H9 (cell line): ENCODE measurements at regions not wholly inside any gene's neighbourhood (a gene's known extent, or its start where the extent isn't known, plus 50 kb on each side); places are given as distances from the start of the nearest gene placed in this dataset.

Experiments used
- DNase-seq: peaks from one replicate; pipeline ENCODE4 v3.0.0-alpha.2; 2017
- H2AFZ ChIP-seq: one replicate; pipeline ENCODE4 v1.6.1; 2013; ENCODE audit warnings: mild to moderate bottlenecking, low read length, control low read depth, moderate library complexity
- H2AK5ac ChIP-seq: 2 replicates; pipeline ENCODE4 v1.6.1; 2013; ENCODE audit warnings: low read length, control low read depth, mixed read lengths; ENCODE audit not compliant: insufficient read length
- H2BK120ac ChIP-seq: one replicate; pipeline ENCODE4 v1.6.1; 2013; ENCODE audit warnings: low read depth, mild to moderate bottlenecking, low read length, control low read depth, inconsistent platforms; ENCODE audit not compliant: poor library complexity, severe bottlenecking
- H2BK12ac ChIP-seq: 2 replicates; pipeline ENCODE4 v1.6.1; 2013; ENCODE audit warnings: low read length, control low read depth, mixed read lengths, low read depth; ENCODE audit not compliant: insufficient read length
- H2BK15ac ChIP-seq: 2 replicates; pipeline ENCODE4 v1.6.1; 2013; ENCODE audit warnings: low read depth, low read length, control low read depth
- H2BK20ac ChIP-seq: one replicate; pipeline ENCODE4 v1.6.1; 2013; ENCODE audit warnings: low read depth, mild to moderate bottlenecking, low read length, control low read depth, inconsistent platforms; ENCODE audit not compliant: poor library complexity, severe bottlenecking
- H2BK5ac ChIP-seq: 2 replicates; pipeline ENCODE4 v1.6.1; 2013; ENCODE audit warnings: low read length, control low read depth, mixed read lengths; ENCODE audit not compliant: insufficient read length
- H3K14ac ChIP-seq: 2 replicates; pipeline ENCODE4 v1.6.1; 2013; ENCODE audit warnings: low read length, control low read depth; ENCODE audit not compliant: insufficient read depth
- H3K18ac ChIP-seq: 2 replicates; pipeline ENCODE4 v1.6.1; 2013; ENCODE audit warnings: low read depth, mild to moderate bottlenecking, mixed read lengths, low read length, control low read depth; ENCODE audit not compliant: insufficient read length
- H3K23ac ChIP-seq: 2 replicates; pipeline ENCODE4 v1.6.1; 2013; ENCODE audit warnings: low read length, control low read depth, mixed read lengths, low read depth; ENCODE audit not compliant: insufficient read length
- H3K23me2 ChIP-seq: 2 replicates; pipeline ENCODE4 v1.6.1; 2013; ENCODE audit warnings: low read depth, mild to moderate bottlenecking, mixed read lengths, low read length, control low read depth; ENCODE audit not compliant: insufficient read length, poor library complexity, severe bottlenecking
- H3K27ac ChIP-seq: 2 replicates; pipeline ENCODE4 v1.5.1; 2013; ENCODE audit warnings: low read length, control low read depth, mixed read lengths, low read depth; ENCODE audit not compliant: insufficient read length
- H3K27me3 ChIP-seq: 2 replicates; pipeline ENCODE4 v1.6.1; 2013; ENCODE audit warnings: low read length, control low read depth, inconsistent platforms; ENCODE audit not compliant: insufficient read depth
- H3K4ac ChIP-seq: 2 replicates; pipeline ENCODE4 v1.6.1; 2013; ENCODE audit warnings: low read depth, mild to moderate bottlenecking, control low read depth, inconsistent platforms, low read length, moderate library complexity
- H3K4me1 ChIP-seq: 2 replicates; pipeline ENCODE4 v1.6.1; 2013; ENCODE audit warnings: low read length, control low read depth, inconsistent platforms; ENCODE audit not compliant: insufficient read depth
- H3K4me2 ChIP-seq: 2 replicates; pipeline ENCODE4 v1.6.1; 2013; ENCODE audit warnings: low read length, control low read depth, mixed read lengths; ENCODE audit not compliant: insufficient read length, insufficient read depth
- H3K56ac ChIP-seq: 2 replicates; pipeline ENCODE4 v1.6.1; 2013; ENCODE audit warnings: low read depth, mild to moderate bottlenecking, mixed read lengths, low read length, control low read depth; ENCODE audit not compliant: insufficient read length
- H3K79me1 ChIP-seq: 2 replicates; pipeline ENCODE4 v1.6.1; 2013; ENCODE audit warnings: low read depth, mild to moderate bottlenecking, moderate library complexity, low read length, control low read depth, inconsistent platforms; ENCODE audit not compliant: insufficient read depth, poor library complexity, severe bottlenecking
- H3K79me2 ChIP-seq: 2 replicates; pipeline ENCODE4 v1.6.1; 2013; ENCODE audit warnings: low read length, control low read depth, inconsistent platforms; ENCODE audit not compliant: insufficient read depth
- H3K9ac ChIP-seq: 2 replicates; pipeline ENCODE4 v1.6.1; 2013; ENCODE audit warnings: low read length, control low read depth, mixed read lengths; ENCODE audit not compliant: insufficient read length; ENCODE audit errors: extremely low read depth
- H3K9me3 ChIP-seq: one replicate; pipeline ENCODE4 v1.6.1; 2013; ENCODE audit warnings: low read depth, low read length, inconsistent platforms; ENCODE audit not compliant: control insufficient read depth
- H3T11ph ChIP-seq: one replicate; pipeline ENCODE4 v1.6.1; 2013; ENCODE audit warnings: mild to moderate bottlenecking, low read length, control low read depth, inconsistent platforms
- H4K20me1 ChIP-seq: one replicate; pipeline ENCODE4 v1.6.1; 2013; ENCODE audit not compliant: control insufficient read depth, insufficient read length, insufficient read depth
- H4K5ac ChIP-seq: 2 replicates; pipeline ENCODE4 v1.6.1; 2013; ENCODE audit warnings: low read depth, mild to moderate bottlenecking, mixed read lengths, low read length, control low read depth; ENCODE audit not compliant: insufficient read length
- H4K8ac ChIP-seq: replicated peaks from 2 replicates; pipeline ENCODE4 v1.6.1; 2013; ENCODE audit warnings: low read length, control low read depth, mixed read lengths, low read depth; ENCODE audit not compliant: insufficient read length
- H4K91ac ChIP-seq: 2 replicates; pipeline ENCODE4 v1.6.1; 2013; ENCODE audit warnings: low read depth, mild to moderate bottlenecking, moderate library complexity, mixed read lengths, low read length, control low read depth; ENCODE audit not compliant: insufficient read length
- H3K27ac Mint-ChIP-seq, 3 experiments: 2 replicates in 2 of 3; 3 replicates in 1 of 3; pipeline ENCODE4 v1.8.0; 2020 to 2021; ENCODE audit warnings: mixed read lengths in 3 of 3, mild to moderate bottlenecking in 1 of 3, moderate library complexity in 1 of 3
- H3K27me3 Mint-ChIP-seq: 2 replicates; pipeline ENCODE4 v1.8.0; 2021; ENCODE audit warnings: low read depth, mild to moderate bottlenecking, moderate library complexity, mixed read lengths
- H3K36me3 Mint-ChIP-seq, 3 experiments: 2 replicates in 2 of 3; 3 replicates in 1 of 3; pipeline ENCODE4 v1.8.0; 2020 to 2021; ENCODE audit warnings: low read depth in 3 of 3, mixed read lengths in 3 of 3; ENCODE audit not compliant: insufficient read depth in 1 of 3
- H3K4me1 Mint-ChIP-seq, 2 experiments: 2 replicates each; pipeline ENCODE4 v1.8.0; 2020; ENCODE audit warnings: mixed read lengths in 2 of 2
- H3K4me3 Mint-ChIP-seq, 2 experiments: 2 replicates in 1 of 2; 3 replicates in 1 of 2; pipeline ENCODE4 v1.8.0; 2020 to 2021; ENCODE audit warnings: mild to moderate bottlenecking in 2 of 2, mixed read lengths in 2 of 2, moderate library complexity in 1 of 2
- H3K9me3 Mint-ChIP-seq, 2 experiments: 2 replicates in 1 of 2; 3 replicates in 1 of 2; pipeline ENCODE4 v1.8.0; 2020; ENCODE audit warnings: mild to moderate bottlenecking in 2 of 2, mixed read lengths in 2 of 2, moderate library complexity in 1 of 2
- WGBS: extraction: QIAGEN DNeasy Blood & Tissue Kit; methylation state at CpG from one replicate; pipeline ENCODE4 v1.1.7; 2013; ENCODE audit warnings: missing lambda C conversion rate, low lambda C conversion rate, mixed read lengths; ENCODE audit not compliant: insufficient read length; ENCODE audit errors: extremely low coverage; 5-methylcytosine and 5-hydroxymethylcytosine counted together
- TF ChIP-seq, protein P1 (sequence below): fragments of 200-600 bp; sonication (generic); conservative IDR thresholded peaks from 3 replicates; pipeline ENCODE4 v1.8.0; 2021; ENCODE audit warnings: antibody characterized with exemption, mild to moderate bottlenecking

DNA sequence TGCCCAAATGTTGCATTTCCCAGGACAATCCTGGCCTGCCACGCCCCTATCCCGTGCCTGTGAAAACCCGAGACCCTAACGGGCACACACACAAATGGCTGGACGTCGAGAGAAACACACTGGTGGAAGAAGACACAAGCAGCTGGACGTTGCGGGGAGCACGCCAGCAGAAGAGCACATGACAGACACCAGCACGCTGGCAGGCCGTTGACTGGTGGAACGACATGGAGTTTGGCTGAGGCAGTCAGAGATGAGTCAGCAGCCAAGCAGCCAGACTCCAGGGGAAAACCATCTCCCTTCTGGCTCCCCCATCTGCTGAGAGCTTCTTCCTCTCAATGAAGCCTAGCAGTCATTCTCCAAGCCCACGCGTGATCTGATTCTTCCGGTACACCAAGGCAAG lies 606.7 kb upstream of the LRRC4C start:
- Histone ChIP-seq H3K27ac (no peak overlapping the region), H3K9me3 (no peaks in the 10 kb centered on the region), H3T11ph (no peak overlapping the region), H2AK5ac (no peak overlapping the region), H3K23ac (no peak overlapping the region), H2BK5ac (no peak overlapping the region), H3K79me2 (no peaks in the 10 kb centered on the region), H2BK20ac (no peak overlapping the region), H3K23me2 (no peaks in the 10 kb centered on the region), H3K18ac (no peak overlapping the region), H3K56ac (no peak overlapping the region), H2BK120ac (no peak overlapping the region), H4K20me1 (no peaks in the 10 kb centered on the region), H2BK15ac (no peak overlapping the region), H3K4me2 (no peak overlapping the region), H3K79me1 (no peaks in the 10 kb centered on the region), H4K91ac (no peak overlapping the region), H4K8ac (no peak overlapping the region), H4K5ac (no peak overlapping the region), H3K27me3 (no peaks in the 10 kb centered on the region), H2AFZ (no peak overlapping the region), H3K9ac (no peak overlapping the region), H2BK12ac (no peak overlapping the region), H3K4me1 (no peaks in the 10 kb centered on the region), H3K4ac (no peak overlapping the region), H3K14ac (no peak overlapping the region; the same call in 1 of the 2 replicates)
- Mint-ChIP-seq H3K4me1 (peaks cover 0 to 4% of the 10 kb centered on the region in 2 experiments; a peak in 2 of 4 replicates), H3K27ac (0 out of 7 replicates have a peak overlapping the region, but pooled peaks of 1 of the 3 experiments have one; percentile 11), H3K9me3 (peaks cover 2 to 10% of the 10 kb centered on the region in 2 experiments; a peak in 3 of 5 replicates), H3K4me3 (no peak overlapping the region), H3K36me3 (no peaks in the 10 kb centered on the region), H3K27me3 (no peaks in the 10 kb centered on the region)
- TF ChIP-seq, protein P1, sequence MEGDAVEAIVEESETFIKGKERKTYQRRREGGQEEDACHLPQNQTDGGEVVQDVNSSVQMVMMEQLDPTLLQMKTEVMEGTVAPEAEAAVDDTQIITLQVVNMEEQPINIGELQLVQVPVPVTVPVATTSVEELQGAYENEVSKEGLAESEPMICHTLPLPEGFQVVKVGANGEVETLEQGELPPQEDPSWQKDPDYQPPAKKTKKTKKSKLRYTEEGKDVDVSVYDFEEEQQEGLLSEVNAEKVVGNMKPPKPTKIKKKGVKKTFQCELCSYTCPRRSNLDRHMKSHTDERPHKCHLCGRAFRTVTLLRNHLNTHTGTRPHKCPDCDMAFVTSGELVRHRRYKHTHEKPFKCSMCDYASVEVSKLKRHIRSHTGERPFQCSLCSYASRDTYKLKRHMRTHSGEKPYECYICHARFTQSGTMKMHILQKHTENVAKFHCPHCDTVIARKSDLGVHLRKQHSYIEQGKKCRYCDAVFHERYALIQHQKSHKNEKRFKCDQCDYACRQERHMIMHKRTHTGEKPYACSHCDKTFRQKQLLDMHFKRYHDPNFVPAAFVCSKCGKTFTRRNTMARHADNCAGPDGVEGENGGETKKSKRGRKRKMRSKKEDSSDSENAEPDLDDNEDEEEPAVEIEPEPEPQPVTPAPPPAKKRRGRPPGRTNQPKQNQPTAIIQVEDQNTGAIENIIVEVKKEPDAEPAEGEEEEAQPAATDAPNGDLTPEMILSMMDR = no peak
- no CpG with 5 or more reads among the region's 15 CpGs for WGBS
- peak; percentile 36 for DNase-seq
